HUES6 (cell line): ENCODE measurements at regions not wholly inside any gene's neighbourhood (a gene's known extent, or its start where the extent isn't known, plus 50 kb on each side); places are given as distances from the start of the nearest gene placed in this dataset.
"Not testable (repeated sequence)": the region's sequence is repeated elsewhere in the genome, so short reads cannot be mapped to it uniquely, and the experiment has no call there.

Experiments used
- H3K27ac ChIP-seq: 2 replicates; pipeline ENCODE4 v1.7.0; 2013; ENCODE audit warnings: low read depth, mild to moderate bottlenecking, low read length, inconsistent platforms
- H3K27me3 ChIP-seq: 2 replicates; pipeline ENCODE4 v1.6.1; 2013; ENCODE audit warnings: low read length; ENCODE audit not compliant: control insufficient read depth, insufficient read depth
- H3K36me3 ChIP-seq: 2 replicates; pipeline ENCODE4 v1.6.1; 2013; ENCODE audit warnings: low read length; ENCODE audit not compliant: control insufficient read depth, insufficient read depth
- H3K4me1 ChIP-seq: 2 replicates; pipeline ENCODE4 v1.6.1; 2013; ENCODE audit warnings: low read length; ENCODE audit not compliant: control insufficient read depth, insufficient read depth
- H3K4me3 ChIP-seq: 2 replicates; pipeline ENCODE4 v1.5.1; 2013; ENCODE audit warnings: low read depth, low read length
- H3K9ac ChIP-seq: one replicate; pipeline ENCODE4 v1.6.1; 2013; ENCODE audit warnings: mild to moderate bottlenecking, low read length
- H3K9me3 ChIP-seq: 2 replicates; pipeline ENCODE4 v1.6.1; 2013; ENCODE audit warnings: low read depth, low read length; ENCODE audit not compliant: control insufficient read depth, insufficient read depth

- H3K27me3 ChIP-seq: no peaks in the 10 kb centered on the region
- H3K9me3 ChIP-seq: no peaks in the 10 kb centered on the region
- H3K4me1 ChIP-seq: no peaks in the 10 kb centered on the region
- no peaks in the 10 kb centered on the region for H3K36me3 ChIP-seq
- no peak overlapping the region for H3K27ac ChIP-seq
- H3K9ac ChIP-seq: no peak overlapping the region
- H3K4me3 ChIP-seq: no peak overlapping the region
Observed at GRCh38 chr13:81563091-81563490, 1222.2 kb upstream of the SPRY2 start.

GRCh38 chr13:81562598-81562997, 1221.7 kb upstream of the SPRY2 start:
- no peaks in the 10 kb centered on the region for H3K36me3 ChIP-seq

GRCh38 chr13:81551036-81551435, 1210.1 kb upstream of the SPRY2 start:
- H3K4me1 ChIP-seq: no peaks in the 10 kb centered on the region
- H3K9me3 ChIP-seq: peaks cover 34% of the 10 kb centered on the region
- H3K27ac ChIP-seq: no peak overlapping the region
- H3K9ac ChIP-seq: no peak overlapping the region
- H3K4me3 ChIP-seq: no peak overlapping the region
- H3K36me3 ChIP-seq: no peaks in the 10 kb centered on the region
- H3K27me3 ChIP-seq: no peaks in the 10 kb centered on the region

More at GRCh38 chr13:81562598-81562997, 1221.7 kb upstream of the SPRY2 start:
- no peak overlapping the region for H3K4me3 ChIP-seq
- no peak overlapping the region for H3K27ac ChIP-seq
- H3K9me3 ChIP-seq: no peaks in the 10 kb centered on the region
- no peak overlapping the region for H3K9ac ChIP-seq
- H3K4me1 ChIP-seq: no peaks in the 10 kb centered on the region
- no peaks in the 10 kb centered on the region for H3K27me3 ChIP-seq

GRCh38 chr13:81546294-81546693, 1205.4 kb upstream of the SPRY2 start:
- peaks cover 45% of the 10 kb centered on the region for H3K9me3 ChIP-seq
- not testable (repeated sequence) for H3K27ac ChIP-seq, H3K9ac ChIP-seq, H3K4me3 ChIP-seq, H3K27me3 ChIP-seq, H3K4me1 ChIP-seq, H3K36me3 ChIP-seq

- peaks cover 8% of the 10 kb centered on the region for H3K9me3 ChIP-seq
- H3K27ac ChIP-seq: no peak overlapping the region
- no peak overlapping the region for H3K4me3 ChIP-seq
- H3K36me3 ChIP-seq: no peaks in the 10 kb centered on the region
- peaks cover 10% of the 10 kb centered on the region; the same call in 1 of the 2 replicates for H3K4me1 ChIP-seq
- no peak overlapping the region for H3K9ac ChIP-seq
- no peaks in the 10 kb centered on the region for H3K27me3 ChIP-seq
Observed at GRCh38 chr13:81540777-81541176, 1199.9 kb upstream of the SPRY2 start.

- Histone ChIP-seq H3K9ac (no peak overlapping the region), H3K27me3 (no peaks in the 10 kb centered on the region), H3K4me3 (no peak overlapping the region), H3K9me3 (no peaks in the 10 kb centered on the region), H3K4me1 (peaks cover 10% of the 10 kb centered on the region; the same call in 1 of the 2 replicates), H3K27ac (no peak overlapping the region), H3K36me3 (no peaks in the 10 kb centered on the region)
Observed at GRCh38 chr13:81539643-81540150, 1198.8 kb upstream of the SPRY2 start.

- Histone ChIP-seq H3K9ac (no peak overlapping the region), H3K9me3 (peaks cover 2% of the 10 kb centered on the region; the same call in 1 of the 2 replicates), H3K4me3 (no peak overlapping the region), H3K36me3 (no peaks in the 10 kb centered on the region), H3K27me3 (no peaks in the 10 kb centered on the region), H3K4me1 (no peaks in the 10 kb centered on the region), H3K27ac (no peak overlapping the region)
Observed at GRCh38 chr13:81498969-81499368, 1158.0 kb upstream of the SPRY2 start.

- Histone ChIP-seq H3K27me3 (no peaks in the 10 kb centered on the region), H3K4me1 (peaks cover 5% of the 10 kb centered on the region; the same call in 1 of the 2 replicates), H3K36me3 (no peaks in the 10 kb centered on the region), H3K9me3 (no peaks in the 10 kb centered on the region; the same call in 1 of the 2 replicates), H3K4me3 (no peak overlapping the region), H3K27ac (no peak overlapping the region), H3K9ac (no peak overlapping the region)
Observed at GRCh38 chr13:81493144-81493543, 1152.2 kb upstream of the SPRY2 start.

GRCh38 chr13:81492449-81492848, 1151.5 kb upstream of the SPRY2 start:
- H3K27me3 ChIP-seq: no peaks in the 10 kb centered on the region
- no peak overlapping the region for H3K9ac ChIP-seq
- H3K9me3 ChIP-seq: no peaks in the 10 kb centered on the region
- no peak overlapping the region for H3K27ac ChIP-seq
- no peak overlapping the region for H3K4me3 ChIP-seq
- H3K4me1 ChIP-seq: peaks cover 5% of the 10 kb centered on the region; the same call in 1 of the 2 replicates
- H3K36me3 ChIP-seq: no peaks in the 10 kb centered on the region

GRCh38 chr13:81488021-81488420, 1147.1 kb upstream of the SPRY2 start:
- Histone ChIP-seq H3K36me3 (no peaks in the 10 kb centered on the region), H3K9ac (no peak overlapping the region), H3K27ac (no peak overlapping the region), H3K4me1 (peaks cover 5% of the 10 kb centered on the region; the same call in 1 of the 2 replicates), H3K9me3 (peaks cover 3% of the 10 kb centered on the region; the same call in 1 of the 2 replicates), H3K4me3 (no peak overlapping the region), H3K27me3 (no peaks in the 10 kb centered on the region)

GRCh38 chr13:81487151-81487550, 1146.2 kb upstream of the SPRY2 start:
- H3K27ac ChIP-seq: no peak overlapping the region
- H3K4me1 ChIP-seq: peaks cover 5% of the 10 kb centered on the region; the same call in 1 of the 2 replicates
- no peaks in the 10 kb centered on the region for H3K36me3 ChIP-seq
- no peaks in the 10 kb centered on the region for H3K27me3 ChIP-seq
- H3K4me3 ChIP-seq: no peak overlapping the region
- no peak overlapping the region for H3K9ac ChIP-seq
- H3K9me3 ChIP-seq: peaks cover 5% of the 10 kb centered on the region; the same call in 1 of the 2 replicates
